KMS-11 (cell line): ENCODE measurements at regions not wholly inside any gene's neighbourhood (a gene's known extent, or its start where the extent isn't known, plus 50 kb on each side); places are given as distances from the start of the nearest gene placed in this dataset.

Experiments used
- H2AFZ ChIP-seq: fragments of 200-600 bp; sonication (generic); 2 replicates; pipeline ENCODE4 v1.6.1; 2016; ENCODE audit warnings: antibody characterized with exemption, mixed run types, low read depth
- H3K27ac ChIP-seq: fragments of 200-600 bp; sonication (generic); 2 replicates; pipeline ENCODE4 v1.6.1; 2016; ENCODE audit warnings: mild to moderate bottlenecking, mixed run types
- H3K27me3 ChIP-seq: fragments of 200-600 bp; sonication (generic); 2 replicates; pipeline ENCODE4 v1.6.1; 2017; ENCODE audit warnings: mild to moderate bottlenecking, low read depth, mixed run types, moderate library complexity; ENCODE audit not compliant: insufficient read depth
- H3K36me3 ChIP-seq: fragments of 200-600 bp; sonication (generic); 2 replicates; pipeline ENCODE4 v1.6.1; 2017; ENCODE audit warnings: mild to moderate bottlenecking, mixed run types; ENCODE audit not compliant: insufficient read depth
- H3K4me1 ChIP-seq: fragments of 200-600 bp; sonication (generic); 2 replicates; pipeline ENCODE4 v1.6.1; 2016; ENCODE audit warnings: mild to moderate bottlenecking, low read depth, mixed run types; ENCODE audit not compliant: poor library complexity, severe bottlenecking
- H3K4me2 ChIP-seq: fragments of 200-600 bp; sonication (generic); 2 replicates; pipeline ENCODE4 v1.7.0; 2016; ENCODE audit warnings: mild to moderate bottlenecking, mixed run types
- H3K4me3 ChIP-seq: fragments of 200-600 bp; sonication (generic); IDR thresholded peaks from 2 replicates; pipeline ENCODE4 v1.6.1; 2017; ENCODE audit warnings: low read depth, low read length, mixed read lengths; ENCODE audit not compliant: insufficient read depth
- H3K79me2 ChIP-seq: fragments of 200-600 bp; sonication (generic); 2 replicates; pipeline ENCODE4 v1.6.1; 2016; ENCODE audit warnings: low read depth, mixed run types; ENCODE audit not compliant: insufficient read depth
- H3K9ac ChIP-seq: fragments of 200-600 bp; sonication (generic); 2 replicates; pipeline ENCODE4 v1.6.1; 2016; ENCODE audit warnings: mild to moderate bottlenecking, mixed run types
- H4K20me1 ChIP-seq: fragments of 200-600 bp; sonication (generic); 2 replicates; pipeline ENCODE4 v1.6.1; 2016; ENCODE audit warnings: mild to moderate bottlenecking, mixed run types; ENCODE audit not compliant: insufficient read depth
- TF ChIP-seq, protein P1 (sequence below): fragments of 200-600 bp; sonication (generic); conservative IDR thresholded peaks from 2 replicates; pipeline ENCODE4 v1.6.1; 2017; ENCODE audit warnings: low read depth, mild to moderate bottlenecking, antibody characterized with exemption, low read length, moderate library complexity, mixed read lengths

DNA sequence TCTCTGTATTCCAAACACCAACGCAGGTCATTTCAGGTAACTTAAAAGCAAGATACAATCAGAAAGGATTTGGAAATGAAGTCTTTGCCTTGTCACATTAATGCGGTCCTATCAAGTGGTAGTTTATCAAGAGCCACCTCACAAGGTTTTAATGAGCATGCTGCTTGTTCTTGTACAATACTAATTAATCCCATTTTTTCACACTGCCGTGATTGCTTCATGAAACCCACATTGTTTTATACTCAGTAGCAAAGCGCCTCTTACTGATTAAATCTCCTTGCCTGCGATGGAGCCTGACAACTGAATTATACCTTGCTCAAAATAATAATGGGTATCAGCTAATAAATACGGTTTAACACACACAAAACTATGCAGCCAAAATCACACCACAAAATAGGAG, 234.1 kb upstream of the TSHZ2 start:
- H3K4me2 ChIP-seq: no peak overlapping the region
- no peaks in the 10 kb centered on the region for H3K79me2 ChIP-seq
- no peak overlapping the region for H3K27ac ChIP-seq
- H3K4me1 ChIP-seq: no peaks in the 10 kb centered on the region
- H4K20me1 ChIP-seq: no peaks in the 10 kb centered on the region
- H3K4me3 ChIP-seq: no peak overlapping the region
- TF ChIP-seq, protein P1, sequence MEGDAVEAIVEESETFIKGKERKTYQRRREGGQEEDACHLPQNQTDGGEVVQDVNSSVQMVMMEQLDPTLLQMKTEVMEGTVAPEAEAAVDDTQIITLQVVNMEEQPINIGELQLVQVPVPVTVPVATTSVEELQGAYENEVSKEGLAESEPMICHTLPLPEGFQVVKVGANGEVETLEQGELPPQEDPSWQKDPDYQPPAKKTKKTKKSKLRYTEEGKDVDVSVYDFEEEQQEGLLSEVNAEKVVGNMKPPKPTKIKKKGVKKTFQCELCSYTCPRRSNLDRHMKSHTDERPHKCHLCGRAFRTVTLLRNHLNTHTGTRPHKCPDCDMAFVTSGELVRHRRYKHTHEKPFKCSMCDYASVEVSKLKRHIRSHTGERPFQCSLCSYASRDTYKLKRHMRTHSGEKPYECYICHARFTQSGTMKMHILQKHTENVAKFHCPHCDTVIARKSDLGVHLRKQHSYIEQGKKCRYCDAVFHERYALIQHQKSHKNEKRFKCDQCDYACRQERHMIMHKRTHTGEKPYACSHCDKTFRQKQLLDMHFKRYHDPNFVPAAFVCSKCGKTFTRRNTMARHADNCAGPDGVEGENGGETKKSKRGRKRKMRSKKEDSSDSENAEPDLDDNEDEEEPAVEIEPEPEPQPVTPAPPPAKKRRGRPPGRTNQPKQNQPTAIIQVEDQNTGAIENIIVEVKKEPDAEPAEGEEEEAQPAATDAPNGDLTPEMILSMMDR: no peak
- H2AFZ ChIP-seq: no peak overlapping the region
- no peaks in the 10 kb centered on the region for H3K27me3 ChIP-seq
- H3K36me3 ChIP-seq: no peaks in the 10 kb centered on the region
- no peak overlapping the region for H3K9ac ChIP-seq

- Histone ChIP-seq H3K36me3 (no peaks in the 10 kb centered on the region), H3K79me2 (no peaks in the 10 kb centered on the region), H3K4me2 (no peak overlapping the region), H3K4me3 (no peak overlapping the region), H3K27me3 (no peaks in the 10 kb centered on the region), H4K20me1 (no peaks in the 10 kb centered on the region), H3K9ac (no peak overlapping the region), H2AFZ (no peak overlapping the region), H3K27ac (no peak overlapping the region), H3K4me1 (no peaks in the 10 kb centered on the region)
- TF ChIP-seq, protein P1: no peak
Measured at GRCh38 chr20:52736507-52736906, 235.7 kb upstream of the TSHZ2 start.

GRCh38 chr20:52731093-52731492, 241.1 kb upstream of the TSHZ2 start:
- H4K20me1 ChIP-seq: no peaks in the 10 kb centered on the region
- TF ChIP-seq, protein P1: no peak

DNA sequence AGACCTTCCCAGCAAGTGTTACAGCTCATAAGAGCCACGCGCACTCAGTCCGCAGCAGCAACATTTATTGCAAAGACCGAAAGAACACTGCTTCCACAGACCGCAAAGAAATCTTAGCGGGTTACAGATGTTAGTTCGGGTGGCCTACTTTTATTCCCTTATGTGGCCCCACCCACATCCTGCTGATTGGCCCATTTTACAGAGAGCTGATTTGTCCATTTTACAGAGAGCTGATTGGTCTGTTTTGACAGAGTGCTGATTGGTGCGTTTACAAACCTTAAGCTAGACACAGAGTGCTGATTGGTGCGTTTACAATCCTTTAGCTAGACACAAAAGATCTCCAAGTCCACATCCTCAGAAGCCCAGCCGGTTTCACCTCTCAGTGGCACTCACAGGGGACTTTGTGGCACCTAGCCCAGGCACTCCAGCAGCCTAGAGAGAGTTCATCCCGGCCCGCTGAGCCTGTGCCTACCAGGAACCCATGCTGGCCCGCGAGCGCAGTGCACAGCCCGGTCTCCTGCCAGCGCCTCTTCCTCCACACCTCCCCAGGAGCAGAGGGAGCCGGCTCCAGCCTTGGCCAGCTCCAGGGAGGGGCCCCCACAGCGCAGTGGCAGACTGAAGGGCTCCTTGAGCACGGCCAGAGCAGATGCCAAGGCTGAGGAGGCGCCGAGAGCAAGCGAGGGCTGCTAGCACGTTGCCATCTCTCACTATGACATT, 244.3 kb upstream of the TSHZ2 start:
- TF ChIP-seq, protein P1: no peak
- no peak overlapping the region for H3K9ac ChIP-seq
- no peaks in the 10 kb centered on the region for H4K20me1 ChIP-seq
- H3K36me3 ChIP-seq: no peaks in the 10 kb centered on the region
- no peak overlapping the region for H3K4me3 ChIP-seq
- H3K27ac ChIP-seq: no peak overlapping the region
- H3K4me1 ChIP-seq: no peaks in the 10 kb centered on the region
- H2AFZ ChIP-seq: no peak overlapping the region
- no peaks in the 10 kb centered on the region for H3K27me3 ChIP-seq
- H3K4me2 ChIP-seq: no peak overlapping the region
- H3K79me2 ChIP-seq: no peaks in the 10 kb centered on the region

More at GRCh38 chr20:52731093-52731492, 241.1 kb upstream of the TSHZ2 start:
- Histone ChIP-seq H3K4me1 (no peaks in the 10 kb centered on the region), H3K27me3 (no peaks in the 10 kb centered on the region), H2AFZ (no peak overlapping the region), H3K36me3 (no peaks in the 10 kb centered on the region), H3K79me2 (no peaks in the 10 kb centered on the region), H3K9ac (no peak overlapping the region), H3K27ac (no peak overlapping the region), H3K4me3 (no peak overlapping the region), H3K4me2 (no peak overlapping the region)
